Amniotic stem cell (primary cell): ENCODE measurements at regions not wholly inside any gene's neighbourhood (a gene's known extent, or its start where the extent isn't known, plus 50 kb on each side); places are given as distances from the start of the nearest gene placed in this dataset.

ENCODE experiments used
- DNase-seq: peaks from one replicate; lab custom pipeline; 2025; lab: John Stamatoyannopoulos, UW

DNA sequence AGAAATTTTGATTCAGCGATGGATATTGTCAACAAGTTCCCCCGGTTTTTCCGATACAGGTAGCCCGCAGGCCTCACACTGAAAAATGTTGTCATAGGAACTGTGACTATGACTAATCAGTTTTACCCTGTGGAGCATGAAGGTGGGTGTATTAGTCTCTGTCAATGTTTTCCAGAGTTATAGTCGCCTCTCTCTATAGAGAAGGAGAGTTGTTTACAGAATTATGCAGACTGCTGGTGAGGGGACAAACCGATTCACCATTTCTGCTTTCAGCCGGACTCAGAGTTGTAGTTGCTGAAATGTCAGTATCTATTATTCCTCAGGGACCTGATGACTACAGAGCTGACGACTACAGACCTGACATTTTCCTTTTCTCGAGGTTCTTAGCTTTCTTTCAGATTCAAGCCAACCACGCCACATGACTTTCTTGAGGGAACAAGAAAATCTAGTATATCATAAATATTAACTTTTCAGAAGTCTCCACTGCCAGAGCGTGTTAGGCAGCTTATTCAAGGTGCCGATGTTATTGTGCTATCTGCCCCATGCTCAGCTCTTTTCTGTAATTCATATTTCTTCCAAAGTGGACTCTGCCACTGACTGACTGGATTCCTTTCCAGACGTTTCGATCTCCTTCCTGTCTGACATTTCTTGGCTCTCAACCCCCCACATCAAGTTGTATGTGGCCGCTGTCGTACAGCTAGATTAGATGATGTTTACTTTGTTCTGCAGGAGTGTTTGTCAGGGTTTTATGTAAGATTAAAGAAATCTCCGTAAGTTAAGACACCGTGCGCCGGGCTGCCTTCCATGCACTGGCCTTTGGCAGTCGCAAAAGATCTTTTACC lies 178.1 kb downstream of the FGF1 start:
- DNase-seq = no peak

DNA sequence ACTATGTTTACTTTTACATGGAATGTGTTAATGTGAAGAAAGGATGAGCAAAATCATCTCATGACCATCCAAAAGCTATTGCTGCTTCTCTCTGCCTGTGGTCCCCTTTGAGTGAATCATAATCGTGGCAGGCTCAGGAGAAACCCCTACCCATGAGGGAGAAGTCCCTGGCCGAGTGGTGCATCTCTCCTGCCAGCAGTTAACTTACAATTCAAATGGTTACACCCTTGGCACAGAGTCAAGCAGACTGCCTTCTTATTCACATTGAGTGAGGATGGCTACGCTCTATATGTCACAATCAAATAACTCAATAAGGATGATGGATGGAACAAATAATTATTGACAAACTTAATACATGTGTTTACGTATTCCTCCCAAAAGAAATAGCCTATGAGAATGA lies 179.1 kb downstream of the FGF1 start:
- no peak for DNase-seq

DNA sequence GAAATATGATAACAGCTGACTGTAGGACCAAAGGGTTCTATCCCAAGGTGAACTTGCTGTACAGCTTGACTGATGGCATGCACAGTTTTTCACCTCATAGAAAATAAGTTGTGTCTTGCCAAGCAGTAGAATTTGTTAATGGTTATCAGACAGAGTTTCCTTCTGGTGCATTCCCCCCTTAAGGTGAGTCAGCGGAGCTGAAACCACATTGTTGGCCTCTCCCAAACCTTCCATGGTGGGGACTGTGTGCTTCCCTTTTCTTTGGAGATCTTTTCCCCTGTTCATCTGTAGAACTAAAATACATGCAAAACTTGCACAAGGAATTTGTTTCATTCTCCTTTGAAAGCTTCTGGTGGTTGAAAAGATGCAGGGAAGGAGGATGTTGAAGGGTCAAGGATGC lies 179.8 kb downstream of the FGF1 start:
- DNase-seq = no peak

DNA sequence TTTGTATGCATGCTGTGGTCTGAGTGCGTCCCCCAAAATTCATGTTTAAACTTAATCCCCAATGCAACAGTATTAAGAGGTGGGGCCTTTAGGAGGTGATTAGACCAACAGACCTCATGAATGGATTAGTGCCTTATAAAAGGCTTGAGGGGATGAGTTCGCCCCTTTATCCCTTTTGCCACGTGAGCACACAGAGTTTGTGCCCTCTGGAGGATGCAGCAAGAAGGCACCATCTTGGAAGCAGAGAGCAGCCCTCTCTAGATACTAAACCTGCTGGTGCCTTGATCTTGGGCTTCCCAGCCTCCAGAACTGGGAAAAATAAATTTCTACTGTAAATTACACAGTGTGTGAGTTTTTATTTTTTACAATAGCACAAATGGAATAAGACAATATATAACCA lies 177.1 kb upstream of the SPRY4 start:
- DNase-seq = no peak

DNA sequence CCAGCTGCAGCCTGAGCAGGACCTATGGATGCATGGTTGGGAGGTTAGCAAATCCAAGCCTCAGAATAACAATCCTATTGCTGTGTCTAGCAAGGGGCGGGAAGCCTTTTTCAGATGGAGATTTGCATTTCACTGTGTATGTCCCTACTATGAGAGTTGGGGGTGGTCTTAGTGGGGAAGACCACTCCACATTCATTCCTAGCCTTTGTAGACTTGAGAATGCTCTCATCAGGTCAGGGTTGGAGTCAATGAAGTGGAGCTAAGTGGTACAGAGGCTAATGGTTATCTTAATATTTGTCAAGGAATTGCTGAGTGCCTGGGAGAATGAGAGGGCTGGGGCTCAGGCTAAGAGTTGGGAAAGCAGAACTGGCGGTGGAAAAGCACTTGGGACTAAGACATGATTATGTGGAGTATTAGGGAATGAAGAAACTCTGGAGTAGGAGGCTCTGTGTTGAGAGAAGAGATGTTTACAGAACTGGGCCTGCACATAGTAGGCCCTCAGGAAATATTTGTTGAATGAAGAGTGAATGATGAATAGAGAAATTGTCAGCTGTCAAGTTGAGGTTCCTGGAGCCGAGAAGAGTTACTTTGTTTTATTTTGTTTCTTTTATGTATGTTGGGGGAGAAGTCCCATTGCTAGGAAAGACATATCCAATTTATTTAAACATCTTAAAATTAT lies 175.5 kb upstream of the SPRY4 start:
- DNase-seq = no peak

DNA sequence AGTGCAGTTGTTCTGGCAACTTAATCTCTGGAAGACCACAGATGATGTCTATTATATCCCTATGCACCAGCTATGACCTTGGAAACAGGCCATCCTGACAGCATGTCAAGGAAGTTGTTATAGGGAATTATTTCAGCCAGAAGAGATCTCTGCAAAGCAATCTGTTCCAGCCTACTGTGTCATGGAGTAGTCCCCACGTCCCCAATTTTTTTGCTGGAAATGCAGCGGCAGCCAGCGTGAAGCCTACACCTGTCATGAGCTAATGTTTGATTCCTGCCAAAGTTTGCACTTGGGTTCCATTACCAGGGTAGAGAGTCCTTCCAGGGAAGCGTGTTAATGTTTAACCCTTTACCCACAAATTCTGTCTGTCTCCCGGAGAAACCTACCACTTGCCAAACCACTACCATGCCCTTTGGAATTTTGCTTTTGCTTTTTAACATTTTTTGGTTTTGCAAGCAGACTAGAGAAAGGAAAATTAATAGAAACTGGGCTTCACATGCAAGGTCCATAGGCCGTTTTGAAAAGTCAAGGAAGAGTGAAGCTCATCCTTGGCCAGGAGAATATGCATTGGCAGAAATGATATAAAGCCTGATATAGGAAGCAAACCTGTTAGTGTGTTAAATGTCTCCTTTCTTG lies 174.9 kb upstream of the SPRY4 start:
- DNase-seq = no peak

DNA sequence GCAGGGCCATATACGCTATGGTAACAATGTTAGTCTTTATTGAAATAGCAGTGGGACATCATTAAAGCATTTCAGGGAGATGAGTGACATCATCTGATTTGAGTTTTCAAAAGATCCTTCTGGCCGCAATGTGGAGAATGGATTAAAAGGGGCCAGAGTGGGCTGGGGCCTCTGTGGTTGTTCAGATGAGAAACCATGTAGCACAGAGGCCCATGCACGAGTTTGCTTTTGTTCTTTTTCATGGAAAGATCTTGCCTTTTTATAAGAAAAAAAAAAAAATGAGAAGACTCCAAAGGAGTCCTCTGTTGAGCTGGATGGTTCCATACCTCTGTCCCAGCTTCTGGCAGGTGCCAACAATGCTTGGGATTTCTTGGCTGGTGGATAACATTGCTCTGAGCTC lies 173.5 kb upstream of the SPRY4 start:
- DNase-seq = no peak

DNA sequence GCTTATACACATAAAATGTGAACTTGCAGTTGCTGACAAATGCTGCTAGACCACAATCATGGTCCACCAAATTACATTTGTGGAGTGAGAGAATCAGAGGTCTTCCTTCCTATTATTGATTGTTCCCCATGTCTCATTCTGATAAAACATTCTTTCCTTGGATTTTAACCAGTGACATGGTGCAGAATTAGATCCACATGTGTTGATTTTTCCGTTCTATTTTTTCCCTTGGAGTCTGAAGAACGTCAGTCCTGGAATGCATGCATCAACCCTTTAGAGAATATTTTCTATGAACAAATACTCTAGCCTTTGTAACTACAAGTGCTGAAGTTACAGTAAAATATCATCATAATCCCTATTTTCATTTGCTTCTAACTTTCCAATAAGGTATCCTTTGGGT lies 170.7 kb upstream of the SPRY4 start:
- DNase-seq = no peak

DNA sequence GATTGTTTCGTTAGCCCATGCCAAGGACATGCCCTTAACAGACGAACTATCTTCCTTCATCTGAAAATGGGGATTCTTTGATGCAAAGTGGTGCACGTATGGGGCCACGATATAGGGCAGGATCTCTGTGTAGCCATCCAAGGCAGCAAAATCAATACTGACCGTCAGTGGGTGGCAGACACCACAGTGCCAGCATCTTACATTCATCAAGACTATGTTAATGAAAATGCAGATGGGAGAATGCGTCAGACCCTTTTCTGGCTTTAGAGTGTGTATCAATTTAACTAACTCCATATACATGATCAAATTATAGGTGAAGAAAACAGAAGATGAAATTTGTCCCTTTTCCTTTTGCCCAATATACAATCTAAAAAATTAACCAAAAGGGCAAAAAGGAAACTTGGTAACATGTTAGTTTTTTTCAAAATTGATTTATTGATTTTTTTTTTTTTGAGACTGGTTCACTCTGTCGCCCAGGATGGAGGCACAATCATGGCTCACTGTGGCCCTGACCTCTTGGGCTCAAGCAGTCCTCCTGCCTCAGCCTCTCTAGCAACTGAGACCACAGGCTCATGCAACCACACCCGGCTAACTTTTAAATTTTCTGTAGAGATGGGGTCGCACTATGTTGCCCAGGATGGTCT lies 169.2 kb upstream of the SPRY4 start:
- DNase-seq = no peak

DNA sequence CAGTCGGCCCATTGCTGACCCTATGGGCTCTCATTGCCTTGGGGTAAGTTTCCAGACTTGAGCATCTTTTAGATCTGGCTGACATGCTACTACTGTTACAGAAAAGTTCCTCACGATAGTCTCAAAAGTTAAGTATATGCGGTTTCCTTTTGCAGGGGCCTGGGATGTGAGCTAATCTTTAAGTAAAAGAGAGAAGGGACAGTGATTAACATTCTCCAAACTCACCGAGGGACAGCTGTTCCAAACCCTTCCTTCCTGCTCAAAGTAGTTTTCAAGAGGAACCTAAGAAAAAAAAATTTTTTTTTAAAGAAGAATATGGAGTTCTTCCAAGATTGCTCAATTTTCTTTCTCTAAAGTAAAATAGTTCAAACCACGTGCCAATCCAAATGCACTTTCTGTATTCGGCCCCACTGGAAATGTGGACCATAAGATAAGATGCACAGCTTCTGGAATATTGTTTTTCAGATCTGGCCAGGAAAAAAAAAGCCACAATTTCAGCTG lies 168.0 kb upstream of the SPRY4 start:
- no peak for DNase-seq

DNA sequence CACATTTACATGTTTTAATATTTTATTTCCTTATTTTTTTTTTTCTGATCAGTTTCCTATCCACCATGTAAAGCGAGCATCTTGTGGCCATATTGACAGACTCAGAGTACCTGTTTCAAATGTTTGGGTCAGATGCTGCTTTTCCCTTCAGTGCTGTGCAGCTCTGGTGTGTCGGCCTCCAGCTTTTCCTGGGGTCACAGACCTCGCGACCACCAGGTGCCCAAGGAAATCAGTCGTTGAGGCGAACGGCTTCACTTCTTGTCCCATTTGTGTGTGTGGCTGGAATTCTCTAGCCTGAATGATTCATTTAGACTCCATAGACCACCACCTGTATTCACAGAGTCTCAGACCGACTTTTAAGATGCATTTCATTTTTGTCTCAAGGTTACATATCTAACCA lies 166.9 kb upstream of the SPRY4 start:
- DNase-seq = no peak

DNA sequence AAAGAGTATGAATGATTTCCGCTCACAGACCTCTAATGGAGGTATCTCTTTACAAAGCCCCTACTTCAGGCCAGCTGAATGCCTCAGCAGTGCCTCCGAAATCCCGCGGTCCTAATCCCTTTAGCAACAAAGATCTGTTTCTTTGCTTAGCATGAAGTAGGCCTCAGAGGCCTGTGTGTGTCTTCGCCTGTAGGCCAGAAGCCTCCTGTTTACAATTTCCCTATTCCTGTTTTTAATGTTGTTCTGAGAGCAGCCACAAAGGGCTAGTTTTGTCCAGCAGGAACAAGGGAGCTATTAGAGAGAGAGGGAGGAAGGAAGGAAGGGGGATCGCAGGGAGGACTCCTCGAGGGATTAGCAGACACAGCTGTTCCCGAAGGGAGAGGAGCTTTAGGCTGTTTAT lies 166.4 kb upstream of the SPRY4 start:
- DNase-seq = no peak

DNA sequence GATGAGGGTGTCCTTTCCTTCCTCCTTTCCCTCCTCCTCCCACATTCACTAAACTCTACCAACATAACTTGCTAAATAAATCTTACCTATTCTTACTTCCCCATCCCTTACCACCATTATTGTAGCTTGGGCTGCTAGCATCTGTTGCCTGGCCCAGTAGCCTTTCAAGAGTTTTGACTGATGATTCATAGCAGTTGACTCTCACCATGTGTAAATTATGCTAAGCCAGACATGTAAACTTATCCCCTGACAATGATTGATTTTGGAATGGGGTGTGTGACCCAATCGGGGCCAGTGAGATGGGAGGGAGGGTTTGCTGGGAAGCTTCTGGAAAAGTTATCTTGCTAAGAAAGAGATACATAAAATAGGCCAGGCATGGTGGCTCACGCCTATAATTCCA lies 161.8 kb upstream of the SPRY4 start:
- no peak for DNase-seq

DNA sequence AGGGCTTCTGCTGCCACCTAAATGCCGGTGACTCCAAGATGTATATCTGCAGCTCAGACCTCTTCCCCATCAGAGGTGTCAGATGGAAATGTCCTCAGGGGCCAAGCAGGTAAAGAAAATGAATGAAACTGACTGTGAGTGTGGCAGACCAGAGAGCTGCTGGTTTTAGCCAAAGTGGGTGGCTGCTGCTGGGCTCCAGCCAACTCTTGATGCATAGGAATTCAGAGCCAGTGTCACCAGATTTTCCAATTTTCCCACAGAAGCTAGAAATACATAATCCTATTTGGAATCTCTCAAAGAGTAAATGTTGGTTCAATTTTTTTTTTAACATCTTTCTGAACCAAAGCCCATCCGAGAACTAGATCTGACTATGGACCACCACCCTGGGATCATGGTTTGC lies 161.2 kb upstream of the SPRY4 start:
- DNase-seq = no peak

DNA sequence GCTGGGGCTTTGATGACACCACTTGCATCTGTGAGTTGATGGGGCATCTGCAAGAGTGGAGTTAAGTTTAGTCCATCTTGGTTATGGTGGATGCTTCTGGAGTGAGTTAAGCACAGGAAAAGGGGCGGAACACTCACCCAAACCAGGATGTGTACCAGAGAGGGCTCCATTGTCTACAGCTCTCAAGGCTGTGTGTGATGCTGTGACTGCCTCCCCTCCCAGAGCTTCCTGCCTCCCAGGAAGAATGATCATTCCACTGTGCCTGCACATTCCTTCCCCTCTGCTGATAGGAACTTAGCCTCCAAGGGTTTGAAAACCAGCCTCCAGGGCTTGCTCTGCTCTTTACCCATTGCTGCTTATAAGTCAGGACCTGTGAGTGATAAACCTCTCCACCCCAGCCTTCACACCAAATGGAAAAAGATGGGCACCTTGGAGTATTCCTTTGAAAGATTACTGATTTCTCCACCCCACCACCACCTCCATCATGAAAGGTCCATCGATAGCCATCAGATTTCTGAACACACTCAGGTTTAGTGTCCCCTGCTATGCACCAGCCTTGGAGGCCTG lies 160.1 kb upstream of the SPRY4 start:
- no peak for DNase-seq

DNA sequence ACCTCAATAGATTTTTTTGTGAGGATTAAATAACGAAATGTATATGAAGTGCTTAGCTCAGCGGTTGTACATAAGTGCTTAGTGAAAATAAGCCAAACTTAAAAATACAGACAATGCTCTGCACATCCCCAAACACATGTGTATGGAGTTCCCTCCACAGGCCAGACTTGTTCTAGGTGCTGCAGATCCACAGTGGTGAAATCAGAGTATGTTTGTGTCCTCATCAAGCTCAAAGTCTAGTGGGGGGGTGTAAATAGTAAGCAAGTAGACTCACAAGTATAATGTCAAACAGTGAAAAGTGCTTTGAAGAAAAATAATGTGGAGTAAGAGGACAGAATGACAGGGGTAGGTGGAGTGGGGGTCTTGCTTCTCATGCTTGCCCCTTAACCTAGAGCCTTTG lies 157.4 kb upstream of the SPRY4 start:
- DNase-seq = no peak

DNA sequence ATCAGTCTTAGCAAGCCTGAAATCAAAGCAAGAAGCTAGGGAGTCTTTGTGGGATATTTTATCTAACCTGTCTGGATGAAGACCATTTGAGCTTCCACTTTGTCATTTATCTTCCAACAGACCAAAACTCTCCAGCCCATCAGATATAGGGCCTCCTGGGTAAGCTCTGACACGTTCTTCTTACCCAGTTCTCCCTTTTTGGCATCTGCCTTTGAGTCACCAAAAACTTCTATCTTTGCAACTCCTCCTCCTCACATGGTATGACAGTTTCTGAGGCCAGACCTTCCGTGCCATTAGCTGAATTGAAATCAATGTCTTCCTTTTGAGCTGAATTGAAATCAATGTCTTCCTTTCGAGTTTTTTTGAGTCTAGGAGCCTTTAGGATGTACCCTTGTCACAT lies 156.6 kb upstream of the SPRY4 start:
- no peak for DNase-seq

DNA sequence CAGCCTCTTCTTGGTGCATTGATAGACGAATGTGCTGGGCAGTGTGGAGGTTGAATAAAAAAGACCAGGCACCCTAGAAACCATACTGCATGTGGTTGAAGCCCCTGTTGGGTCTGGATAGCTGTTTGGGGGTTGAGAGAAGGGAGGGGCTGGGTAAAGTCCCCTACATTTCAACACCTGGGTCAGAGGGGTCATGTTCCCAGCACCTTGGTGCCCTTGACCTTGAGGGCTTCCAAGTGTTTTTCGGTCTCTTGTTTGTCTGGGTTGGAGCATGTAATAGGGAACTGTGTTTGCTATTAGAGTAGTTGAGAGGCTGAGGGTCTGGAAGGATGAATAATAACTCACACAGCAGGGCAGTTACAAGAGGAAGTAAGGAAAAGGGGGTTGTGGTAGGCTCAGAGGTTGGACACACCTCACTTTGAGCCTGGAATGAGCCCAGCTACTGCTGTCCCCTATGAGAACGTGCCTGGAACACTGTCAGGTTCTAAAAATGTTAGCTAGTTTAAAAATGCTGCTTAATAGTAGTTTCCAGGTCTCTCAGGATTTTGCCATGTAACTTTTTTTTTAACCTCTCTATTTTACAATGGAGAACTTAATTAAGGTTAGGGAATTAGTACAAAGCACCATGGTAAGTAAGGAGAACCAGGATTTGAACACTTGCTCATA lies 155.2 kb upstream of the SPRY4 start:
- no peak for DNase-seq

DNA sequence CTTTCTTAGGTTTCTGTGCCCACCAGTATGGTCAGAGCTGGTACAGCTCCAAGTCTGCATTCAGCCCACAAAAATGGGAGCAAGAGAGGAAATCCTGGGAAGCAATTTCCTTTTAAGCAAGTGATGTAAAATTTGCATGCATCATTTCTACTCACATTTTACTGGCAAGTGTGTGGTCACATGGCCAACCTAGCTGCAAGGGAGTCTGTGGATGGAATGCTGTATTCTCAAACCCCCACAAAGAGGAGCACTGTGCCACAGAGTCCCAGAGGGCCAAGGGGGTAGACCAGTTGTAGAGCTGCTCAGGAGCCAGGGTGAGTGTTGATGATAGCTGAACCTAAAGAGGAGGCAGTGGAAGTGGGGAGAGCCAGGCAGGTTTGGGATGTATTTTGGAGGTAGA lies 154.3 kb upstream of the SPRY4 start:
- no peak for DNase-seq

DNA sequence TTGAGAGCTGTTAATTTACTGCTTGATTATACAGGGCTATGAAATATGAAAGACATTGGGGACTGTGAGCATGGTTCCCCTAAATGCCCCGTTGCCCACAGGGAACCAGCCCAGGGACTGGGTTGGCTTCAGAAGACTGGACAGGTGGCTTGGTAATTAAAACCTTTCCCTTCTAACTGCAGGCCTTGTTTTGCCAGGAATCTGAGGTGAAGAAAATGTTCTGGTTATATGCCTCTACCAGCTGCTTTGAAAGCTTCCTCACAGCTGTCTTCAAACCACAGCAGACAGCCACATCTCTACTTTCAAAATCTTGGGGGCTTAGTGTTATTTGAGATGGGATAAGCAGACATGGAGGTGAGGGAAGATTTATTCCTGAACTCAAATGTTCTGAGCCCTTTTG lies 153.3 kb upstream of the SPRY4 start:
- no peak for DNase-seq

DNA sequence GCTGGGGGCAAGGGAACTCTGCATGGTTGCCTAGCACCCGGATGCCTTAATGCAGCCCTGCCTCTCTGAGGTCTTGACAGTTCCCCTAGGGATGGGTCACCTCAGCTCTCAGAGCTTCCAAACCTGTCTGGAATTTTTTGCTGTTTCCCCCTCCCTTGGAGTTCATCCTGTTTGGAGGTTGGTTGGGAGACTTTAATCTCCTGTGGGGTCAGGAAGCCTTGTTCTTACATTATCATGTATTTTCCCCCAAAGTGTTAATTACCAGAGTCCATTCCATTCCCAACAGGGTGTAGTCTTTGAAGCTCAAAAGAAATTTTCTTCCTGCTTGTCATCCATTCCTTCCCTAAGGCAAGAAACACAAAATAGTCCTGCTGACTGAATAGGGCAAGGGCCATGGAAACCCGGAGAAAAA lies 150.3 kb upstream of the SPRY4 start:
- DNase-seq = no peak
